OCI-LY3 (cell line): ENCODE measurements at regions not wholly inside any gene's neighbourhood (a gene's known extent, or its start where the extent isn't known, plus 50 kb on each side); places are given as distances from the start of the nearest gene placed in this dataset.

Source experiments
- H2AFZ ChIP-seq: fragments of 200-600, 300-600 bp; shearing (Covaris generic); 2 replicates; pipeline ENCODE4 v1.6.0; 2014; ENCODE audit warnings: antibody characterized with exemption, low read depth, low read length
- H3K27ac ChIP-seq: fragments of 200-600, 300-600 bp; sonication (generic); 2 replicates; pipeline ENCODE4 v1.5.1; 2014; ENCODE audit warnings: mild to moderate bottlenecking, low read length, moderate library complexity, mixed read lengths
- H3K27me3 ChIP-seq: fragments of 200-600, 300-600 bp; sonication (generic); 2 replicates; pipeline ENCODE4 v1.6.1; 2014; ENCODE audit warnings: low read depth, low read length, mixed read lengths
- H3K36me3 ChIP-seq: fragments of 200-600, 300-600 bp; sonication (generic); replicated peaks from 2 replicates; pipeline ENCODE3; 2014; ENCODE audit warnings: low read depth, low read length, mixed read lengths
- H3K4me1 ChIP-seq: fragments of 300-600, 200-600 bp; sonication (generic); 2 replicates; pipeline ENCODE4 v1.6.1; 2014; ENCODE audit warnings: low read length, mixed read lengths
- H3K4me2 ChIP-seq: fragments of 200-600, 300-600 bp; sonication (generic); 2 replicates; pipeline ENCODE4 v1.6.1; 2014; ENCODE audit warnings: low read length, mixed read lengths
- H3K4me3 ChIP-seq: fragments of 300-600, 200-600 bp; sonication (generic); 2 replicates; pipeline ENCODE4 v1.5.1; 2014; ENCODE audit warnings: antibody characterized with exemption, mild to moderate bottlenecking, low read length, moderate library complexity
- H3K79me2 ChIP-seq: fragments of 300-600, 200-600 bp; shearing (Covaris generic); 2 replicates; pipeline ENCODE4 v1.6.1; 2014; ENCODE audit warnings: mild to moderate bottlenecking, low read length, mixed read lengths
- H3K9ac ChIP-seq: fragments of 300-600, 200-600 bp; shearing (Covaris generic); 2 replicates; pipeline ENCODE4 v1.6.0; 2014; ENCODE audit warnings: mild to moderate bottlenecking, low read length, moderate library complexity
- H3K9me3 ChIP-seq: fragments of 200-600, 300-600 bp; shearing (Covaris generic); 2 replicates; pipeline ENCODE4 v1.6.1; 2014; ENCODE audit warnings: low read length, mixed read lengths; ENCODE audit not compliant: insufficient read depth
- H4K20me1 ChIP-seq: fragments of 200-600, 300-600 bp; sonication (generic); 2 replicates; pipeline ENCODE4 v1.6.1; 2016; ENCODE audit warnings: low read length, mixed read lengths; ENCODE audit not compliant: insufficient read depth
- CTCF ChIP-seq: fragments of 200-600, 300-600 bp; sonication (generic); IDR thresholded peaks from 2 replicates; pipeline ENCODE4 v1.5.1; 2014; ENCODE audit warnings: antibody characterized with exemption, low read length, low read depth
- EZH2phosphoT487 ChIP-seq: fragments of 200-600 bp; shearing (Covaris generic); IDR thresholded peaks from 2 replicates; pipeline ENCODE4 v1.6.1; 2018; ENCODE audit warnings: antibody characterized with exemption, mixed run types, low read depth

GRCh38 chr4:137387924-137388323 is 144.4 kb downstream of the PCDH18 start:
- no peak for TF ChIP-seq EZH2phosphoT487
- no peak for TF ChIP-seq CTCF
- H3K27me3 ChIP-seq, result no peaks in the 10 kb centered on the region
- H3K4me3 ChIP-seq, result no peak overlapping the region
- H3K79me2 ChIP-seq, result no peaks in the 10 kb centered on the region
- no peak overlapping the region for H2AFZ ChIP-seq
- no peak overlapping the region for H3K4me2 ChIP-seq
- no peaks in the 10 kb centered on the region for H4K20me1 ChIP-seq
- no peak overlapping the region for H3K9ac ChIP-seq
- H3K9me3 ChIP-seq, result no peaks in the 10 kb centered on the region
- H3K27ac ChIP-seq, result no peak overlapping the region
- H3K36me3 ChIP-seq, result no peaks in the 10 kb centered on the region
- no peaks in the 10 kb centered on the region for H3K4me1 ChIP-seq

- no peaks in the 10 kb centered on the region for H3K27me3 ChIP-seq
- H3K9ac ChIP-seq, result no peak overlapping the region
- TF ChIP-seq EZH2phosphoT487 (no peak), CTCF (no peak)
- no peaks in the 10 kb centered on the region for H3K36me3 ChIP-seq
- no peaks in the 10 kb centered on the region for H4K20me1 ChIP-seq
- no peaks in the 10 kb centered on the region for H3K4me1 ChIP-seq
- H3K4me2 ChIP-seq, result no peak overlapping the region
- no peak overlapping the region for H3K27ac ChIP-seq
- no peak overlapping the region for H2AFZ ChIP-seq
- no peak overlapping the region for H3K4me3 ChIP-seq
- no peaks in the 10 kb centered on the region for H3K79me2 ChIP-seq
- H3K9me3 ChIP-seq, result no peaks in the 10 kb centered on the region
Observed at GRCh38 chr4:137384476-137384875, 147.8 kb downstream of the PCDH18 start.

- 0 out of 2 replicates have a peak, but pooled peaks cover 7% of the 10 kb centered on the region for H3K9me3 ChIP-seq
Observed at GRCh38 chr4:137378821-137379220, 153.5 kb downstream of the PCDH18 start.

GRCh38 chr4:137378393-137378792 is 153.9 kb downstream of the PCDH18 start:
- peaks cover 13% of the 10 kb centered on the region for H3K4me1 ChIP-seq
- no peak overlapping the region for H3K27ac ChIP-seq
- no peaks in the 10 kb centered on the region for H3K27me3 ChIP-seq
- no peaks in the 10 kb centered on the region for H4K20me1 ChIP-seq
- H3K9ac ChIP-seq, result no peak overlapping the region
- no peaks in the 10 kb centered on the region for H3K79me2 ChIP-seq
- H2AFZ ChIP-seq, result no peak overlapping the region
- no peaks in the 10 kb centered on the region for H3K36me3 ChIP-seq
- H3K4me3 ChIP-seq, result no peak overlapping the region
- TF ChIP-seq CTCF (no peak), EZH2phosphoT487 (no peak)
- H3K9me3 ChIP-seq, result 0 out of 2 replicates have a peak, but pooled peaks cover 7% of the 10 kb centered on the region
- no peak overlapping the region for H3K4me2 ChIP-seq

More at GRCh38 chr4:137378821-137379220, 153.5 kb downstream of the PCDH18 start:
- H3K79me2 ChIP-seq, result no peaks in the 10 kb centered on the region
- no peak overlapping the region for H3K4me3 ChIP-seq
- no peaks in the 10 kb centered on the region for H3K36me3 ChIP-seq
- H4K20me1 ChIP-seq, result no peaks in the 10 kb centered on the region
- no peaks in the 10 kb centered on the region for H3K27me3 ChIP-seq
- no peak overlapping the region for H3K27ac ChIP-seq
- TF ChIP-seq EZH2phosphoT487 (no peak), CTCF (no peak)
- no peak overlapping the region for H3K4me2 ChIP-seq
- H3K4me1 ChIP-seq, result peaks cover 13% of the 10 kb centered on the region
- H2AFZ ChIP-seq, result no peak overlapping the region
- no peak overlapping the region for H3K9ac ChIP-seq
